ENCODE measurements at regions not wholly inside any gene's neighbourhood (a gene's known extent, or its start where the extent isn't known, plus 50 kb on each side); places are given as distances from the start of the nearest gene placed in this dataset.

- Histone ChIP-seq H3K27me3 (ENCODE audit: insufficient read depth, low read length, poor library complexity, severe bottlenecking) (no peaks in the 10 kb centered on the region), H2AFZ (ENCODE audit: low read length) (no peak overlapping the region), H3K9ac (ENCODE audit: low read depth, low read length, poor library complexity, severe bottlenecking) (peak overlapping the region; percentile 33), H3K4me2 (ENCODE audit: low read depth, low read length, poor library complexity, severe bottlenecking) (peak overlapping the region; percentile 28), H4K20me1 (ENCODE audit: insufficient read depth, low read length, poor library complexity, severe bottlenecking) (no peaks in the 10 kb centered on the region), H3K79me2 (ENCODE audit: insufficient read depth, low read length) (no peaks in the 10 kb centered on the region), H3K4me1 (ENCODE audit: insufficient read depth, low read length, poor library complexity, severe bottlenecking) (peaks cover 93% of the 10 kb centered on the region), H3K9me3 (ENCODE audit: insufficient read depth, low read depth, low read length) (no peaks in the 10 kb centered on the region), H3K4me3 (ENCODE audit: low read length, poor library complexity, severe bottlenecking) (no peak overlapping the region), H3K9me2 (replicated peaks; ENCODE audit: low read depth, low read length) (no peaks in the 10 kb centered on the region), H3F3A (ENCODE audit: low read depth) (peaks cover 6% of the 10 kb centered on the region), H3K36me3 (ENCODE audit: insufficient read depth, low read length) (no peaks in the 10 kb centered on the region)
- no peak for TF ChIP-seq CTCF (conservative IDR thresholded peaks at IDR 0.05; ENCODE audit: low read length)
- no peak for TF ChIP-seq EZH2phosphoT487 (IDR thresholded peaks at IDR 0.05; ENCODE audit: borderline replicate concordance)
Measured at GRCh38 chr10:43802988-43803696, 154.5 kb upstream of the ZNF32 start.

GRCh38 chr10:43801626-43802025 is 152.9 kb upstream of the ZNF32 start:
- H3K27me3 ChIP-seq (ENCODE audit: insufficient read depth, low read length, poor library complexity, severe bottlenecking) = no peaks in the 10 kb centered on the region
- H3K79me2 ChIP-seq (ENCODE audit: insufficient read depth, low read length) = no peaks in the 10 kb centered on the region
- no peaks in the 10 kb centered on the region for H3K9me2 ChIP-seq (replicated peaks; ENCODE audit: low read depth, low read length)
- peak overlapping the region; percentile 32 for H3K4me2 ChIP-seq (ENCODE audit: low read depth, low read length, poor library complexity, severe bottlenecking)
- peaks cover 78% of the 10 kb centered on the region for H3K4me1 ChIP-seq (ENCODE audit: insufficient read depth, low read length, poor library complexity, severe bottlenecking)
- H3K4me3 ChIP-seq (ENCODE audit: low read length, poor library complexity, severe bottlenecking) = no peak overlapping the region
- TF ChIP-seq EZH2phosphoT487 (IDR thresholded peaks at IDR 0.05; ENCODE audit: borderline replicate concordance) (no peak), CTCF (conservative IDR thresholded peaks at IDR 0.05; ENCODE audit: low read length) (no peak)
- no peaks in the 10 kb centered on the region for H3K36me3 ChIP-seq (ENCODE audit: insufficient read depth, low read length)
- H4K20me1 ChIP-seq (ENCODE audit: insufficient read depth, low read length, poor library complexity, severe bottlenecking) = no peaks in the 10 kb centered on the region
- no peaks in the 10 kb centered on the region for H3K9me3 ChIP-seq (ENCODE audit: insufficient read depth, low read depth, low read length)
- no peaks in the 10 kb centered on the region for H3F3A ChIP-seq (ENCODE audit: low read depth)
- H2AFZ ChIP-seq (ENCODE audit: low read length) = peak overlapping the region; percentile 48; the same call in 1 of the 2 replicates
- H3K9ac ChIP-seq (ENCODE audit: low read depth, low read length, poor library complexity, severe bottlenecking) = peak overlapping the region; percentile 34

GRCh38 chr10:43801140-43801539 is 152.5 kb upstream of the ZNF32 start:
- H3K79me2 ChIP-seq (ENCODE audit: insufficient read depth, low read length) = no peaks in the 10 kb centered on the region
- peak overlapping the region; percentile 34 for H3K9ac ChIP-seq (ENCODE audit: low read depth, low read length, poor library complexity, severe bottlenecking)
- TF ChIP-seq EZH2phosphoT487 (IDR thresholded peaks at IDR 0.05; ENCODE audit: borderline replicate concordance) = no peak
- no peak for TF ChIP-seq CTCF (conservative IDR thresholded peaks at IDR 0.05; ENCODE audit: low read length)
- no peaks in the 10 kb centered on the region for H3K9me3 ChIP-seq (ENCODE audit: insufficient read depth, low read depth, low read length)
- no peaks in the 10 kb centered on the region for H3F3A ChIP-seq (ENCODE audit: low read depth)
- H3K9me2 ChIP-seq (replicated peaks; ENCODE audit: low read depth, low read length) = no peaks in the 10 kb centered on the region
- H4K20me1 ChIP-seq (ENCODE audit: insufficient read depth, low read length, poor library complexity, severe bottlenecking) = no peaks in the 10 kb centered on the region
- no peaks in the 10 kb centered on the region for H3K36me3 ChIP-seq (ENCODE audit: insufficient read depth, low read length)
- no peak overlapping the region for H3K4me3 ChIP-seq (ENCODE audit: low read length, poor library complexity, severe bottlenecking)
- peaks cover 73% of the 10 kb centered on the region for H3K4me1 ChIP-seq (ENCODE audit: insufficient read depth, low read length, poor library complexity, severe bottlenecking)
- H3K4me2 ChIP-seq (ENCODE audit: low read depth, low read length, poor library complexity, severe bottlenecking) = peak overlapping the region; percentile 32
- peak overlapping the region; percentile 48 for H2AFZ ChIP-seq (ENCODE audit: low read length)
- H3K27me3 ChIP-seq (ENCODE audit: insufficient read depth, low read length, poor library complexity, severe bottlenecking) = no peaks in the 10 kb centered on the region
